Activated naive CD4-positive, alpha-beta T cell treated with anti-CD3 and anti-CD28 coated beads for 36 hours (primary cell): ENCODE measurements at regions not wholly inside any gene's neighbourhood (a gene's known extent, or its start where the extent isn't known, plus 50 kb on each side); places are given as distances from the start of the nearest gene placed in this dataset.

ENCODE experiments used
- CTCF ChIA-PET: fragments of 350-600 bp; sonication (Branson Sonifier 250); formaldehyde crosslinking; loops from one replicate; lab custom pipeline; 2021; ENCODE audit warnings: antibody characterized with exemption; lab: Charles Lee
- DNase-seq: peaks from one replicate; pipeline ENCODE4 v3.0.0-alpha.2; 2020
- H3K27ac Mint-ChIP-seq: one replicate; pipeline ENCODE4 v1.8.0; 2021; ENCODE audit warnings: mild to moderate bottlenecking, mixed read lengths
- H3K27me3 Mint-ChIP-seq: one replicate; pipeline ENCODE4 v1.8.0; 2021; ENCODE audit warnings: low read depth, mixed read lengths
- H3K36me3 Mint-ChIP-seq: one replicate; pipeline ENCODE4 v1.8.0; 2021; ENCODE audit warnings: low read depth, mixed read lengths
- H3K4me1 Mint-ChIP-seq: one replicate; pipeline ENCODE4 v1.8.0; 2021; ENCODE audit warnings: low read depth, mixed read lengths
- H3K4me3 Mint-ChIP-seq: one replicate; pipeline ENCODE4 v1.8.0; 2021; ENCODE audit warnings: mild to moderate bottlenecking, moderate library complexity, mixed read lengths
- H3K9me3 Mint-ChIP-seq: one replicate; pipeline ENCODE4 v1.8.0; 2021; ENCODE audit warnings: mixed read lengths
- intact Hi-C: fragments of 100-400 bp; cut with micrococcal nuclease; formaldehyde crosslinking; loops from one replicate; pipeline ENCODE4 v1.15.1; 2023

DNA sequence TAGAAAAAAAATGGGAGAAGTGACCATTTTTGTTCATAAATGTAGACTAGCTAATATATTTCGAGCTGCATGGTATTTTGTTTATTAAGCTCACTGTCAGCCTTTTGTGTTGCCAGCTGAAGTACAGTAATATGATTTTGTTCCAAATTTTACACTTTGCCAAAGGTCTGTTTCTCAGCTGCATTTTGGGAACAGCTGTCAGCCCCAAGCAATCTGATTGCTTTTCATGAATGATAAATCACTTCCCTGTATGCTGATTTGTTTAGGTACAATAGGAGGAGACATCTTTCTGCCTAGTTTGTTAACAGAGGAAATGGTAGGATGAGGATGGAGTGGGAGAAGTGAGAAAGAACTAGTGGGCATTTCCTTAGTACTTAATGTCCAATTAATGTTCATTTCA, 79.3 kb downstream of the NABP1 start:
- Mint-ChIP-seq H3K27ac (no peak overlapping the region), H3K4me1 (peaks cover 3% of the 10 kb centered on the region), H3K9me3 (no peaks in the 10 kb centered on the region), H3K4me3 (no peak overlapping the region), H3K36me3 (no peaks in the 10 kb centered on the region), H3K27me3 (peaks cover 9% of the 10 kb centered on the region)
- no peak for DNase-seq
- CTCF ChIA-PET, result interaction anchor here (0.7 to 3.2 kb wide), 5 partner anchors 61 to 405 kb away, joined by 3 to 12 read pairs (median 4); no protein-coding TSS in a partner anchor
- intact Hi-C loops, result no loop called here

DNA sequence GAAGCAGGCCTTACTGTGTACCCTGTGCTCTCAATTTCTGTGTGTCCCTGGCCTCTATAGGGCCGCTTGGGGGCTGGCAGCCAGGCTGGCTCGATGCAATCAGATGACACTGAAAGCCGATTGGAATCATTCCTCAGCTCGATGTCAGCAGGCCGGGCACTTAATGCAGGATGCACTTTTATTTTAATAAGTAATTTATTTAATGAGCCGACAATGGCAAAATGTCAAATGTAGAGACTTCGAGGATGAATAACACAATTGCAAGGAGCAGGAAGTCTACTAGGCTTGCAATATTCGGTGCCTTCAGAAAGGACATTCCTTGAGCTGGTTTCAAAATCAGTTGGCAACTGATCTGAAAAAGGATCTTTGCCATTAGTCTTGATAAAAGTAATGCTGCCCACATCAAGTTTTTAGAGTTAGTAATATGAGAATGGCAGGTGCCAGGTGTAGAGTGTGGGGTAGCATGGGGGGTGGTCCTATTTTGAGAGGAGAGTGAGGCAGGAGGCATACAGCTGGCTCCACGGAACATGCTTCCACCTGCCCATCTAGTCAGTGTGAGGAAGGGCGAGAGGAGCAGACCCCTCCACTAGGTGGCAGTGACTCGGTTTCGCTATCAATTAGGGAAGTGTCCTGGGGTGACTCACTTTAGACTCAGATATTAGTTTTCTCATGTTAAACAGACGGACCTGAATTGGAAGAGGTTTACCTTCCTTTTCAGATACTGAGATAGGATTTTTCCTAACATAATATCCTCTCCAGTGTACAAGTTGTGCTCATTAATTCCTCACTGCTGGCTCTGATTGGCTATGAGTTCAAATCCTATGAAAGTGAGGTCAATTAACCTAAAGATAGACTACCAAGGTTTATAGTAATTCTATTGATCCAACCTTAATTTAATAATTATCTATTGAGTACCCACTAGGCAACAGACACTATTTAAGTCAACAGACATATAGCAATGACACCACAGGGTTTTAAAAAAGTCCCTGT, 80.9 kb downstream of the NABP1 start:
- Mint-ChIP-seq H3K27ac (no peak overlapping the region), H3K9me3 (no peaks in the 10 kb centered on the region), H3K4me3 (no peak overlapping the region), H3K36me3 (no peaks in the 10 kb centered on the region), H3K4me1 (peaks cover 3% of the 10 kb centered on the region), H3K27me3 (peaks cover 9% of the 10 kb centered on the region)
- peak; percentile 68 for DNase-seq
- CTCF ChIA-PET, result interaction anchor here (0.8 to 3.2 kb wide), 10 partner anchors 9 to 404 kb away, joined by 3 to 12 read pairs (median 5); no protein-coding TSS in a partner anchor
- intact Hi-C loops, result loop anchor here (1.0 kb wide), 3 partner anchors 188 to 403 kb away; no protein-coding TSS in a partner anchor

DNA sequence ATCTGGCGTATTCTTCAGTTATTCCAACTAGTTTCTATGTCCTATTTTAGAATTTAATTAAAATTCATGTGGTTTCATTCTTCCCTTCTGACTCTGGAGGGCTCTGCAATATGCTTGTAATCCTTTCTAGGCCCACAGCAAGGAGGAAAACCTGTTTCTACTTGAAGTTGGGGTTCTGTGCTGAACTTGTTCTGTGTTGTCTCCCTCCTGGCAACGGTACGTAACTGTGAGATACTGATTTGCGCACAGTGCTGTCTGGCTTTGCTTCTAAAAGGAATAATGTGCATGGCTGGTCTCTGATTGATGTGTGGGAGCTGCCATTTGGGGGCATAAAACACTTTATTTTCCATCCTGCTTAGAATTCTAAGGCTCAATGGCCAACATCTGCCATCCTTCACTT, 81.7 kb downstream of the NABP1 start:
- no peak for DNase-seq
- peaks cover 9% of the 10 kb centered on the region for H3K27me3 Mint-ChIP-seq
- no peak overlapping the region for H3K4me3 Mint-ChIP-seq
- CTCF ChIA-PET, result interaction anchor here (1.0 to 3.2 kb wide), 5 partner anchors 8 to 204 kb away, joined by 3 to 12 read pairs (median 7); no protein-coding TSS in a partner anchor
- H3K4me1 Mint-ChIP-seq, result peaks cover 3% of the 10 kb centered on the region
- no peaks in the 10 kb centered on the region for H3K36me3 Mint-ChIP-seq
- no peaks in the 10 kb centered on the region for H3K9me3 Mint-ChIP-seq
- intact Hi-C loops, result loop anchor here (1.0 kb wide), 3 partner anchors 188 to 403 kb away; no protein-coding TSS in a partner anchor
- no peak overlapping the region for H3K27ac Mint-ChIP-seq

DNA sequence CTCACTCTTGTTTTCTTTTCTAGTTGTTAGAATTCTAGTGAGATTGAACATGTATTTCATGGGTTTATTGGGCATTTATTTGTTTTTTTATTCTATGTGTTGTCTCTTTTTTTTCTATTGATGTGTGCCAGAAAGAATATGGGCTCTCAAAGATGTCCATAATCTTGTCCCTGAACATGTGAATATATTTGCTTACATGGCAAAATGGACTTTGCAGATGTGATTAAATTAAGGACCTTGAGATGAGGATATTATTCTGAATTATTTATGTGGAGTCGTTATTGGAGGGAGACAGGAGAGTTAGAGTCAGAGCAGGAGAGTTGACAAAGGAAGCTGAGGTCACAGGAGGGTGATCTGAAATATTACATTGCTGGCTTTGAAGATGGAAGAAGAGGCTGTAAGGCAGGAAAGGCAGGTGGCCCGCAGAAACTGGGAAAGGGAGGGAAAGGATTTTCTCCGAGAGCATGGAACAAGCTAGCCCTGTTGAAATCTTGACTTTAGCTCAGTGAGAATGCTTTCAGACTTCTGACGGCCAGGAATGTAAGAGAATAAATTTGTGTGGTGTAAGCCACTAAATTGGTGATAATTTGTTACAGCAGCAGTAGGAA, 82.8 kb downstream of the NABP1 start:
- H3K4me3 Mint-ChIP-seq, result no peak overlapping the region
- no peak for DNase-seq
- H3K27me3 Mint-ChIP-seq, result peaks cover 9% of the 10 kb centered on the region
- peaks cover 3% of the 10 kb centered on the region for H3K4me1 Mint-ChIP-seq
- no peak overlapping the region for H3K27ac Mint-ChIP-seq
- CTCF ChIA-PET, result interaction anchor here (1.2 kb wide), 1 partner anchor 207 kb away, joined by 3 read pairs; no protein-coding TSS in a partner anchor
- intact Hi-C loops, result no loop called here
- H3K9me3 Mint-ChIP-seq, result no peaks in the 10 kb centered on the region
- no peaks in the 10 kb centered on the region for H3K36me3 Mint-ChIP-seq

DNA sequence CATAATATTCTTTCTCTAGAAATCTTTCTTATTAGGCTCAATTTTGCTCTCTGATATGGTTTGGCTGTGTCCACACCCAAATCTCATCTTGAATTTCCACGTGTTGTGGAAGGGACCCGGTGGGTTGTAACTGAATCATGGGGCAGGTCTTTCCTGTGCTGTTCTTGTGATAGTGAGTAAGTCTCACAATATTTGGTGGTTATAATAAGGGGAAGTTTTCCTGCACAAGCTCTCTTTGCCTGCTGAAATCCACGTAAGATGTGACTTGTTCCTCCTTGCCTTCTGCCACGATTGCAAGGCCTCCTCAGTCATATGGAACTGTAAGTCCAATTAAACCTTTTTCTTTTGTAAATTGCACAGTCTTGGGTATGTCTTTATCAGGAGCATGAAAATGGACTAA, 73.8 kb downstream of the CAVIN2 start:
- CTCF ChIA-PET, result no interaction called here
- DNase-seq, result no peak
- Mint-ChIP-seq H3K27ac (no peak overlapping the region), H3K27me3 (no peaks in the 10 kb centered on the region), H3K4me3 (no peak overlapping the region), H3K4me1 (no peaks in the 10 kb centered on the region), H3K36me3 (no peaks in the 10 kb centered on the region), H3K9me3 (peaks cover 5% of the 10 kb centered on the region)
- intact Hi-C loops, result no loop called here

DNA sequence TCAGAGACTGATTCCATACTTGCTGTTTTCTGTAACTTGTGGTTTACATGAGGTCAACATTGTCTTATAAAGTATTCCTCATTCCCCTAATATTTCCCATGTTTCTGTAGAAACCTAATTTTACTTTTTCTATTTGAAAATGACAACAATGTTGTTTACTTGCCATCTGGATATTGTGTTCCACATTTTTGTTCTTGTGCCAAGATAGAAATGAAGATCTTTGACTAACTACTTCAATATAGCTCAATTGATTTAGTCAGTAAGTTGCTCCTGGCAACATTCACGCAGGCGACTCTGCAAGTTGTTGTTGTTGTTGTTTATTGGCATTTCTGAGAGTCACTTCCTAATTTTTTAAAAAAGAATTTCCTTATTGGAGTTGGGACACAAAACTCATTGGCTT, 69.5 kb downstream of the CAVIN2 start:
- H3K4me1 Mint-ChIP-seq, result no peaks in the 10 kb centered on the region
- H3K27ac Mint-ChIP-seq, result no peak overlapping the region
- no peak for DNase-seq
- peaks cover 5% of the 10 kb centered on the region for H3K9me3 Mint-ChIP-seq
- H3K4me3 Mint-ChIP-seq, result no peak overlapping the region
- intact Hi-C loops, result no loop called here
- CTCF ChIA-PET, result no interaction called here
- H3K27me3 Mint-ChIP-seq, result no peaks in the 10 kb centered on the region
- no peaks in the 10 kb centered on the region for H3K36me3 Mint-ChIP-seq

DNA sequence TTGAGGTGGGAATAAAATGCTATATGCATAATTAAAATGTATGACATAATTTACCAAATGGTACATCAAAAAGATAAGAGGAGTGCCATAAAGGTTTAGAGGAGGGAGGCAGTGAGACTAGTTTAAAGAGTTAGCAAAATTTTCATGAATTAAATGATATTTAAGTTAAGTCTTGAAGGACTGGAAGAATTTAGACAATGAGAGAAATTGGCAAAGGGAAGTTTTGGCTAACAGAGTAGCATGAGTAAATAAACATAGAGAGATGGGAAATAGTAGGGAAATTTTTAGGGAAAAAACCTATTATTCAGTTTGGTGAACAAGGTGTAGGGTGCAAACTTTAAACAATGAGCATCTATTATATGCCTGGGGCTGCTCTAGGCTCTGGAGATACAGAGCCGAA, 68.8 kb downstream of the CAVIN2 start:
- no peaks in the 10 kb centered on the region for H3K36me3 Mint-ChIP-seq
- CTCF ChIA-PET, result no interaction called here
- no peak overlapping the region for H3K4me3 Mint-ChIP-seq
- H3K27me3 Mint-ChIP-seq, result no peaks in the 10 kb centered on the region
- DNase-seq, result no peak
- H3K9me3 Mint-ChIP-seq, result peaks cover 5% of the 10 kb centered on the region
- intact Hi-C loops, result no loop called here
- H3K27ac Mint-ChIP-seq, result no peak overlapping the region
- no peaks in the 10 kb centered on the region for H3K4me1 Mint-ChIP-seq

DNA sequence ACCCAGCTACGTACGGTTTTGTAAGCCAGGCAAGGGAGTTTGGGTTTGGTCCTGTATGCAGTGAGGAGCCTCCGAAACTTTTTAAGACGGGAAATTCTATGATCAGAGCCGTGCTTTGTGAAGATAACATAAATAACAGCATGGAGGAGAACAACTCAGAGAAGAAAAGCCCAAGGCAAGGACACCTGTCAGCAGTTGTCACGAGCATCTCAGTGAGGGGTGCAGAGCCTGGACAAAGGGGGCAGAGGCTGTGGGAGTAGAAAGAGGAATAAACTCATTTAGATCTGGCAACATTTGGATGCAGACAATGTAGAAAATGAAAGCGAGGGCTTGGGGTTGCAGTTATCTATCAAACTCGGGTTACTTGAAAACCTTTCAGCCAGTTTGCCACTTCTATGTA, 64.5 kb downstream of the CAVIN2 start:
- Mint-ChIP-seq H3K27me3 (no peaks in the 10 kb centered on the region), H3K36me3 (no peaks in the 10 kb centered on the region), H3K27ac (no peak overlapping the region), H3K4me1 (peaks cover 4% of the 10 kb centered on the region), H3K4me3 (no peak overlapping the region), H3K9me3 (peaks cover 3% of the 10 kb centered on the region)
- CTCF ChIA-PET, result no interaction called here
- intact Hi-C loops, result no loop called here
- DNase-seq, result no peak

DNA sequence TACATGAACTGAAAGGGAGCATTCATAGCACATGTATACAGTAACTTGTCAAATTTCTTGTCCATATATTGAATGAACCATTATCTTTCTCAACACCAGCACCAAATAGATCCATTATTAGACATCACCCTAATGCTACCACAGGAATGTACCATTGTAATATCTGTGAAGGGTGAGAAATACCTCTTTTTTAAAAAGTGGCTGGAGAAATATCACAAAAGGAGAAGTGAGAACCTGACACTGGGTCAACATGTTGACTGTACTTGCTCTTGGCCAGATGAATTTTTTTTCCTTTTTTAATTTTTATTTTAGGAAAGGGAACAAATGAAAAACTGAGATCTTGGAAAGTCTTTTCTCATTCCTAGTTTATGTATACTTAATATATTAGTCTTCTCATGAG, 63.5 kb downstream of the CAVIN2 start:
- Mint-ChIP-seq H3K27me3 (no peaks in the 10 kb centered on the region), H3K36me3 (no peaks in the 10 kb centered on the region), H3K9me3 (peaks cover 3% of the 10 kb centered on the region), H3K4me3 (no peak overlapping the region), H3K4me1 (peaks cover 4% of the 10 kb centered on the region), H3K27ac (no peak overlapping the region)
- DNase-seq, result no peak
- intact Hi-C loops, result no loop called here
- CTCF ChIA-PET, result no interaction called here
